Prostate gland (tissue), 2 donors: ENCODE measurements at regions not wholly inside any gene's neighbourhood (a gene's known extent, or its start where the extent isn't known, plus 50 kb on each side); places are given as distances from the start of the nearest gene placed in this dataset.

ENCODE experiments used
- CTCF ChIP-seq, 4 experiments: fragments of 200-600 bp in 2 of 4; fragments of 450-650 bp in 2 of 4; sonication (generic) in 2 of 4; IDR thresholded peaks; 1 replicate in 3 of 4; 2 replicates in 1 of 4; pipeline ENCODE4 v1.5.1; 2016 to 2019; ENCODE audit warnings: antibody characterized with exemption in 4 of 4, mild to moderate bottlenecking in 2 of 4, moderate library complexity in 2 of 4
- POLR2AphosphoS5 ChIP-seq: sonication (generic); formaldehyde crosslinking; IDR thresholded peaks from one replicate; pipeline ENCODE4 v1.6.1; 2017; ENCODE audit warnings: antibody characterized with exemption

GRCh38 chr7:28243861-28244260, 63.3 kb upstream of the JAZF1 start:
- no peak for TF ChIP-seq POLR2AphosphoS5
- no peak for TF ChIP-seq CTCF (IDR thresholded peaks at IDR 0.05)
